Stimulated activated CD8-positive, alpha-beta memory T cell treated with anti-CD3 and anti-CD28 coated beads, Interleukin-7, amount 100 ng/mL, for 48 hours (primary cell): ENCODE measurements at regions not wholly inside any gene's neighbourhood (a gene's known extent, or its start where the extent isn't known, plus 50 kb on each side); places are given as distances from the start of the nearest gene placed in this dataset.

ENCODE experiments used
- DNase-seq, 2 donors: peaks; one replicate each; pipeline ENCODE4 v3.0.0-alpha.2; 2020; ENCODE audit warnings: low read depth in 1 of 2; ENCODE audit errors: extremely low read depth in 1 of 2

DNA sequence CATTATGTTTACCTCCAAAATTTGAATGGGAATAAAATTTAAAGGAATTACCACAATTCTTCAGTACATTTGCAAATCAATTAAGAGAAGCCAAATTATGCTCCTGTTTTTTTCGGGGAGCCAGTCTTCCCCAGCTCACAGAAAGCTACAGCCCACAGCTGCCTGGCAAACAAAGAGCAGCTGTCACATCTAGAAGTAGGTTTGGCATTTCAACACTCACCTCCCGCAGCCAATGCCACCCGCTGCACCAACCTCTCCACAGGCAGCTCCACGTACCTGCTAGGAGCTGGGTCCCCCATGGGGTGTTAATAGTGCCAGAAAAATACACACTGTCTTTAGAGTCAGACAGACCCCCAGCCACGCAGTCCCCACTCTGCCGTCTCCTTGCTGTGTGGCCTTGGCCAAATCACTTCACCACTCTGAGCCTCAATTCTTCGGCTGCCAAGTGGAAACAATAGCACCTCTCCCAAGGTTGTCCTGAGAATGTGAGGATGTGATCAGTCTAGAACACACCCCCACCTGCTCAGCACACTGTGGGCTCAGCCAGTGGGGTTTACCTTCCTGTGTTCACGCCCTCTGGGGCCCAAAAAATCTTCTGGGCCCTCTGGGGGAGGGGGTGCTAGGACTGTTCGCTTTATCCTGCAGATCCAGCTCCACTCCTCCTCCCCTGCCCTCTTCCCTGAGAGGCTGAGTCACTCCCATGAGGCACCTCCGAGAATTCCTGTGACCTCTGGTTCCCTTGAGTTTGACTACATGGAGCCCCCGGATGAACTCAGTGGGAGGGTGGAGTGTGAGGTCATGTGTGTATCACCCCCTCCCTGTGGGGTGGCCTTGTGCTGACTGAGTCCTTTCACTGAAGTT is 204.3 kb upstream of the GRIK3 start:
- DNase-seq, result no peak

- DNase-seq, result no peak
Observed at GRCh38 chr1:37239225-37239740, 205.0 kb upstream of the GRIK3 start.

DNA sequence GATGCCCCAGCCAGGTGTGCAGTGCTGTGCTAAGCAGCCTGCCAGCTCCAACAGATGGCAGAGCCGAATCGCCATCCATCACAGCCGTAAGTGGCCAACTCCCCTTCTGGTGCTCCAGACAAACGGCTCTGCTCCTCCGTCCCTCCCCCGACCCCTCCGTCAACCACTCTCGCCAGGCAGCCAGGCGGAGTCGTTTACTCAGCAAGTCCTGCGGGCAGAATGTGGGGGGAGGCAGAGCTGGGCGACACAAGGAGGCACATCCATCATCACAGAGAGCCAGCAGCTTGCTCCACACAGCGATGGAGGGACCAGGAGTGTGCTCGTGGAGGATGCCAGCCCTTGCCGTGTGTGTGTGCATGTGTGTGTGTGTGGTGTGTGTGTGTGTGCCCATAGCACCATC is 206.6 kb upstream of the GRIK3 start:
- DNase-seq, result no peak

DNA sequence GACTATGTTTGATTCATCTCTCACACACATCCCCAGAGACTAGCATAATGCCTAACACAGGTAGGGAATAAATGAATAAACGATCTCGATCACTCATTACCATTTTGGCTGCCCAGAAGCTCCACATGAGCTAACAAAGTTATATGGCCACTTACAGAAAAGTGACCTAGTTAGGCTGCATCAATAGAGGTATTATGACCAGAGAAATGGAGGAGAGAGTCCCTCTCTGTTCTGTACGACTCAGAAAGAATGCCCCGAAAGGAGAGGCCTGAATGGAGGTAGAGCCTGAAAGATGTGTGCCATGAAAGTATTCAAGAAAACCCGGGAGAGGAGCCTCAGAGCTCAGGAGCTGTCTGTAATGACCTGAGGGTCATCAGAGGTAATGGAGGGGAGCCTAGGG is 208.2 kb upstream of the GRIK3 start:
- DNase-seq, result no peak

GRCh38 chr1:37243368-37244082 is 209.2 kb upstream of the GRIK3 start:
- no peak for DNase-seq

DNA sequence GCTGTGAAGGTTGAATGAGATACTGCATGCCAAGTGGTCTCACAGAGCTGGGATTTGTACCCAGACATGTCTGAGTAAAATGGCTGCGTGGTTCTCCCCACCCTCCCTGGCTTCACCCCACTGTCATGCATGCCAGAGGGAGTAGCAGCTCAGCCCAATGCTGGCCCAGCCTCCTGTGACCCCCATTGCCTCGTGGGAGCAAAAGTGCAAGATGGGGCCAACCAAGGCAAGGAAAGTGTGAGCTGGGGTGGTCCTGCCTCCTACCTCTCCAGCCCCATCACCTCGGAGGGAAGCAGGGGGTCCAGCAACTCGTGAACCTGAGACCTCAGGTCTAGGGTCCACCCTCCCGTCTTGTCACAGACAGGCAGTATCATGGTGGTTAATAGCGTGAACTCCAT is 209.8 kb upstream of the GRIK3 start:
- no peak for DNase-seq

- no peak for DNase-seq
Observed at GRCh38 chr1:37244815-37245214, 210.5 kb upstream of the GRIK3 start.

GRCh38 chr1:37246631-37247030 is 212.3 kb upstream of the GRIK3 start:
- DNase-seq, result no peak

DNA sequence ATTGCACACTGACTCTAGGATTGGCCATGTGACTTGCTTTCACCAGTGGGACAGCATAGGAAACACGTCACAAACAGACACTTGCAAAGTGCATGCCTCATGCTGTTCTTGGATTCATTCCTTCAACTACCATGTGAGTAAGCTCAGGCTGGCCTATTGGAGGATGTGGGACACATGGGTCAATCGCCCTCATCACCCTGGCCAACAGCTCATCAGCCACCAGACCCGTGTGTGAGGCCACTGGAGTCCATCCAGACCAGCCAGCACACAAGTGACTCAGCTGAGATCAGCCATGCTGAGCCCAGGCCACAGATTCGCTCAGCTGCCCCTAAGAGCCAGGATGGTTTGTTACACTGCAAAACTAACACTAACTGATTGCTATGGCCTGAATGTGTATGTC is 216.1 kb upstream of the GRIK3 start:
- no peak for DNase-seq

DNA sequence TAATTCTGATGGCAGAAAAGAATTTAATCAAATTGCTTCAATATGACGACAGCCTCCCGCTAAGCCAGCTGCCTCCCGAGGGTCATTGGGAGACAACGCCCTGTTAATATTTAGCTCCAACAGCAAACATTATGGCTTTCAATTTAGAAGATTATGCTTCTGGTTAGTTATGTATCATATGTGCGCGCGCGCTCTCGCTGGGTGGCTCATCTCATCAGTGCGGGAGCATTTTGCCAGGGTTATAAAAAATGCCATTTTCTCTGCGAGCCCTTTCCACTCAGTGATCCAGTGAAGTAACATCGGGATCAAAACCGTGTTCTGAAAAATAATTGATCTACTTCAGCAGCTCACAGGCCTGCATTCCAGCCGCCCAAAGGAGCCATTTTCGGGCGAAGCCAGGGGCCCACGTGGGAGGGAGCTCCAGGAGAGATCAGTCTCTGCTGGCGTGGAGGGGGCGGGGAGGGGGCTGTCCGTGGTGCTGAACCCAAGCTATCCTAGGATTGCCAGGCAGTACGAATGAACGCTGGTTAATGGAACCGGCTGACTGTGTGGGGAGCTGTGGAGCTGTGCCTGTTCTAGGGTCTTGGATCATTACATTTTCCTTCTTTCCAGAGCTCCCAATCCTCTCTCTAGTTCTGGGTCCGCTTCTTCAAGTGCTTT is 219.1 kb upstream of the ZC3H12A start:
- no peak for DNase-seq

GRCh38 chr1:37255868-37256267 is 218.5 kb upstream of the ZC3H12A start:
- DNase-seq, result no peak

DNA sequence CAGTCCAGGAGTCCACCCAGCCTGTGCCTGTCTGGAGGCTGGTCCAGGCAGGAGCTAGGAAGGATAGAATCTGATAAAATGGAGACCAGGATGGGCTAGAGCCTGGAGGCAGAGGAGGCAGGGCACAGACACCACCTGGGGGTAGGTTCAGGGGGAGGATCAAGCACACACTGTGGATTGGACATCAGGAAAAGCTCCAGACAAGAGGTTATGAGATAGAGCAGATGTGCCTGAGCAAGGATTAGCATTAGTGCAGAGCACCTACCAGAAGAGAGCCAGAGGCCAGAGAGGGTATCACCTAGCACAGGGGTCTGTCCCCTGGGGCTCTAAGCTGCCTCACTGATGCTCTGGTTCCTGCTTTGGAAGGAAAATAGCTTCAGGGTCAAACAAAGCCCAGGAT is 216.7 kb upstream of the ZC3H12A start:
- DNase-seq, result no peak

DNA sequence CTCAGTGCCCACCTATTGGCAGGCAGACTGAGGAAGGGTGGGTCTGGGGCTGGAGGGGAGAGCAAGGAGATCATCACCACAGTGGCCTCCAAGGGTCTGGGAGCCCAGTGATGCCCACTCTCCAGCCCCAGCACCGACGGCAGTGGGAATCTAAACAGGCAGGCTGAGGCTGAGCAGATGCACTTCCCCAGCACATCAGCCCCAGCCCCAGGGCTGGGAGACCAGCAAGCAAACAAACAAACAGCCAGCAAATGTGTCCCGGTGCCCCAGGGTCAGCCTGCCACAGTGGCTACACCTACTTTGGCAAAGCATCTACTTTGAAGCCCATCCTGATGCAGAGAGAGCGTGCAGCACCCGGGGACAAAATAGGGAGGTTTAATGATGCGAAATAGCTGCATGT is 216.3 kb upstream of the ZC3H12A start:
- no peak for DNase-seq

DNA sequence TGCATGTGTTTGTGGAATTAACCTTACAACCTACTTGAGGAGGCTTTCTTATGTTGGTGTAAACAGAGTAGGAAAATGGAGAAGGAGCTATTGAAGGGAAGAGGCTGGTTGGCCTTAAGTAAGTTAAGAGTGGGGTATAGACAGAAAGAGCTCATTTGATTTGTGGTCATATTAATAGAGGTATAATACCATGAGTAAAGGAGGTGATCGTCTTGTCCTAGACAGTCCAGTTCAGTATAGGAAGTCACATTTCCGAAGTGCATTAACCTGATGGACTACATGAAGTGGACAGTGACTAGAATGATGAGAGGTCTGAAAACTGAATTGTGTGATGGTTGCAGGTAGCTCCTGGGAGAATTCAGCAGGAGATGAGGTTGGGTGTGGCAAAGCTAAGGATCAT is 215.4 kb upstream of the ZC3H12A start:
- no peak for DNase-seq

DNA sequence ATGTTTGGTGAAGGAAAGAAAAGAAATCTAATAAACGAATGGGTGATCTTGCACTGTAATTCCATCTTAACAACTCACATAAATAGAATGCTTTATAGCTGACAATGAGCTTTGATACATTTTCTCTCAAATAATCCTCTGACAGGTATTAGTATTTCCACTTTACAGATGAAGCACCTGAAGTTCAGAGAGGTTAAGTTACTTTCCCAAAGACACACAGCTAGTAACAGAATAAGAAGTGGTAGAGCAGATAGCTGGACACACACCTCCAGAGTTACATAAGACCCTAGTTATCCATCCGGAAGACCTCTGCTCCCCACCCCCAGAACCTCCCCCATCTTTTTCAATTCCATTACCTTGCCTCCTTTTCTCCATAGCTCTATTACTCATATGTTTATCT is 213.3 kb upstream of the ZC3H12A start:
- DNase-seq, result no peak

- no peak for DNase-seq
Observed at GRCh38 chr1:37262439-37263170, 211.8 kb upstream of the ZC3H12A start.

DNA sequence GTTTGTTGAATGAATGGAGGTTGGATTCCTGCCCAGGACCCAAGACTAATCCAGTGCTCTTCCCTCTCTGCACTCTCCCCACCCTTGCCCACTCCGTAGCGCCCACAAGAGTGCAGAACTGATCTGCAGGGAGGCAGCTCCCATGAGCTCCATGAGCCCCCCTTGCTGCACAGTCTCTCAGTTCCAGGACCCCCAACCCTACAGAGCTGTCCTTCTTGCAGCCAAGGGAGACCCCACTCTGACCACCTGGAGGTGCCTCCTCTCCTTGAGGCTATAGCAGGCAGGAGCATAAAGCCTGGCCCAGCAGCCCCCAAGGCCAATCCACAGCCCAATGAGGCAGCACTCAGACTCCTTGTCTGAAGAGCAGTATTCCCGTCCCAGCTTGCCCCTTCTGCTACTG is 209.2 kb upstream of the ZC3H12A start:
- DNase-seq, result no peak

DNA sequence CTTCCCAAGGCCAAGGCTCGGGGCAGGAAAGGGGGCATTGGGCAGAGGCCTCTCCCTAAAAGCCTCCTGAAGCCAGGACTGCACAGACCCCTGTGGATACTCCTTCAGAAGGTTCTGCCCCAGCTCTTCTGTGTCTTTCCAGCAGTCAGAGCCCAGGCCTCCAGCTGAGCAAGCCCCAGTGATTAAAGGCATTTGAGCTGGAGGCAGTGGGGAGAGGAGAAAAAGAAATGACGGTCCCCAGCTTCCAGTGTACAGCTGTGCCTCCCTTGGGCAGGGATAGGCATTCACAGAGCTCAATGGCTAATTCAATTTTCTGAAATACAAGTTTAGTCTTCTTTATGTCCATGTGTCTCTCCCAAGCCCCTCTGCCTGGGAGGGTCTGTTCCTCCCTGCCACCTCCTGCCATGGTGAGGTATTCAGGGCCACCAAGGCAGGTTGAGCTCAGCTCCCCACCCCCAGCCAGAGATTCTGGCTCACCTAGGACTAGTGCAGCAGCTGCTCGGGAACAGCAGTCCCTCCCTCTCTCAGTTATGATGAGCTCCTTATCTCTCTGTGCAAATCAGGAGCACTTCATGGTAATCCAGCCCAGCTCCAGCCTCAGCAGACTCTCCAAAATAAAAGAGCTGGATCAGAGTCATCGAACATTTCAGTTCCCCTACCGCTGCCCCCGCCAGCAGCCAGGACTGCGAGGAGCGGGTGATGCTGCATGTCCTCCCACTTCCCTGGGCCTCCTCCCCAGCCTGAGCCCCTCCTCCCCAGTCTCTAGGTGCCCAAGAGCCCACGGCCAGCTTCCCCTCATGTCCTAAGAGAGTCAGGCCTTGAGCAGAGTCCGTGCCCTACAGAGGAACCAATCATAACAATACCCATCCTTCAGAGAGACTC is 208.4 kb upstream of the ZC3H12A start:
- DNase-seq, result no peak

DNA sequence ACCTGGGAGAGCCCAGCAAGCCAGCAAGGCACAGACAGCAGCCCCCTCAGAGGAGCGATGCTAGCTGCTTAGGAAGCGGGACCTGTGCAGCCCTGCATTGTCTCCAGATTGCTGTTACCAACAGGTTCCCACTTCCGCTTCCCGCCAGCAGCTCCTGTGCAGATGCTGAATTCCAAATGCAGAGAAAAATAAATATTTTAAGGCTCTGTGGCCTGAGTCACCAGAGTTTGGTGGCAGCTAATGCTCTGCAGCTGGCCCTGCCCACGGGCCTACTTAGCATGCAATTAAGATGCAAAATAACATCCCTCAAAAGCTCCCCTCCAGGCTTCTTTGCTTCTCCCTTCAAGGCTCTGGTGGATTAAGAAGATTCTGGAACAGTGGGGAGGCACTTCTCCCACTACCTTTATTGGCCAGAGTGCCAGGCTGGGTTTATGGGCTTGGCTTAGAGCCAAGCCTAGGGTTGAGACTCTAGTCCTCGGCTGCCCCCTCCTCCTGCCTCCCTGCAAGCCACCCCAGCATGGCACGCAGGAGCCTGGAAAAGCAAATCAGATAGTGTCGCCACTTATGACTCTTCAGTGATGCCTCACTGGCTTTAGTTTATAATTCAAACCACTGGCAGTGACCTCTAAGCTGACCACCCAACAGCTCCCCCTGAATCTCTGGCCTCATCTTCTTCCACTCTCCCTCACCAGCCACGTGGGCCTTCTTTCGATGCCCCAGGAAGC is 207.1 kb upstream of the ZC3H12A start:
- DNase-seq, result no peak
